Nephron (organoid): ENCODE measurements at regions not wholly inside any gene's neighbourhood (a gene's known extent, or its start where the extent isn't known, plus 50 kb on each side); places are given as distances from the start of the nearest gene placed in this dataset.

Experiments used
- H3K27ac Mint-ChIP-seq, 3 experiments: 2 replicates each; pipeline ENCODE4 v1.8.0; 2020; ENCODE audit warnings: mixed read lengths in 3 of 3, mild to moderate bottlenecking in 2 of 3, moderate library complexity in 1 of 3
- H3K27me3 Mint-ChIP-seq: 2 replicates; pipeline ENCODE4 v1.8.0; 2021; ENCODE audit warnings: low read depth, mild to moderate bottlenecking, moderate library complexity, mixed read lengths
- H3K36me3 Mint-ChIP-seq: 2 replicates; pipeline ENCODE4 v1.8.0; 2020; ENCODE audit warnings: low read depth, mixed read lengths
- H3K4me1 Mint-ChIP-seq: 2 replicates; pipeline ENCODE4 v1.8.0; 2020; ENCODE audit warnings: mixed read lengths
- H3K4me3 Mint-ChIP-seq, 3 experiments: 2 replicates each; pipeline ENCODE4 v1.8.0; 2020; ENCODE audit warnings: mild to moderate bottlenecking in 3 of 3, mixed read lengths in 3 of 3, moderate library complexity in 2 of 3
- H3K9me3 Mint-ChIP-seq: 2 replicates; pipeline ENCODE4 v1.8.0; 2020; ENCODE audit warnings: mixed read lengths
- TF ChIP-seq, protein P1 (sequence below), 3 experiments: fragments of 200-600 bp; sonication (generic); IDR thresholded peaks; one replicate each; pipeline ENCODE4 v1.5.0; 2021; ENCODE audit warnings: antibody characterized with exemption in 3 of 3; ENCODE audit not compliant: unreplicated experiment in 3 of 3

GRCh38 chr13:89609318-89609717, 1738.2 kb upstream of the MIR17HG start:
- Mint-ChIP-seq H3K4me1 (no peaks in the 10 kb centered on the region), H3K27ac (no peak overlapping the region), H3K9me3 (peaks cover 15% of the 10 kb centered on the region), H3K36me3 (no peaks in the 10 kb centered on the region), H3K27me3 (no peaks in the 10 kb centered on the region), H3K4me3 (no peak overlapping the region)
- TF ChIP-seq, protein P1, sequence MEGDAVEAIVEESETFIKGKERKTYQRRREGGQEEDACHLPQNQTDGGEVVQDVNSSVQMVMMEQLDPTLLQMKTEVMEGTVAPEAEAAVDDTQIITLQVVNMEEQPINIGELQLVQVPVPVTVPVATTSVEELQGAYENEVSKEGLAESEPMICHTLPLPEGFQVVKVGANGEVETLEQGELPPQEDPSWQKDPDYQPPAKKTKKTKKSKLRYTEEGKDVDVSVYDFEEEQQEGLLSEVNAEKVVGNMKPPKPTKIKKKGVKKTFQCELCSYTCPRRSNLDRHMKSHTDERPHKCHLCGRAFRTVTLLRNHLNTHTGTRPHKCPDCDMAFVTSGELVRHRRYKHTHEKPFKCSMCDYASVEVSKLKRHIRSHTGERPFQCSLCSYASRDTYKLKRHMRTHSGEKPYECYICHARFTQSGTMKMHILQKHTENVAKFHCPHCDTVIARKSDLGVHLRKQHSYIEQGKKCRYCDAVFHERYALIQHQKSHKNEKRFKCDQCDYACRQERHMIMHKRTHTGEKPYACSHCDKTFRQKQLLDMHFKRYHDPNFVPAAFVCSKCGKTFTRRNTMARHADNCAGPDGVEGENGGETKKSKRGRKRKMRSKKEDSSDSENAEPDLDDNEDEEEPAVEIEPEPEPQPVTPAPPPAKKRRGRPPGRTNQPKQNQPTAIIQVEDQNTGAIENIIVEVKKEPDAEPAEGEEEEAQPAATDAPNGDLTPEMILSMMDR (IDR thresholded peaks at IDR 0.05; ENCODE audit: unreplicated experiment in 3 of 3), result no peak

DNA sequence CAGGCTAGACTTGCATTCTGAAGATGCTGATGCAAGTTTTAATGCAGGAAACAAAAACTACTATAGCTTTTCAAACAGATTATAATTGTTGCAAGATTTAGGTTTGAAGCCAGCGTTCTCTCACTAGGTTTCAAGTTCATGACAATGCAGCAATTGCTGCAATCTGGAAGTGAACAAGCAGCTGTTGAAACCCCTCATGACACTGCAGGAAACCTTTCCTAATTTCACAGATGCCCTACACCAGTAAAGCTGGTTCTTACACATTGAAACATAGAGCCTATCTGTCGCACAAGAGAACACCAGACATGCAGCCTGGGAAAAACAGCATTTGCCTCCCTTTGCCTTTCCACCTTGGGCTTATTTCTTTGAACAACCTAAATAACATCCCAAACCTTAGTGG, 1737.2 kb upstream of the MIR17HG start:
- H3K9me3 Mint-ChIP-seq, result peaks cover 14% of the 10 kb centered on the region
- no peak overlapping the region for H3K27ac Mint-ChIP-seq
- H3K36me3 Mint-ChIP-seq, result no peaks in the 10 kb centered on the region
- TF ChIP-seq, protein P1 (IDR thresholded peaks at IDR 0.05; ENCODE audit: unreplicated experiment in 3 of 3), result no peak
- no peaks in the 10 kb centered on the region for H3K27me3 Mint-ChIP-seq
- no peak overlapping the region for H3K4me3 Mint-ChIP-seq
- H3K4me1 Mint-ChIP-seq, result no peaks in the 10 kb centered on the region

DNA sequence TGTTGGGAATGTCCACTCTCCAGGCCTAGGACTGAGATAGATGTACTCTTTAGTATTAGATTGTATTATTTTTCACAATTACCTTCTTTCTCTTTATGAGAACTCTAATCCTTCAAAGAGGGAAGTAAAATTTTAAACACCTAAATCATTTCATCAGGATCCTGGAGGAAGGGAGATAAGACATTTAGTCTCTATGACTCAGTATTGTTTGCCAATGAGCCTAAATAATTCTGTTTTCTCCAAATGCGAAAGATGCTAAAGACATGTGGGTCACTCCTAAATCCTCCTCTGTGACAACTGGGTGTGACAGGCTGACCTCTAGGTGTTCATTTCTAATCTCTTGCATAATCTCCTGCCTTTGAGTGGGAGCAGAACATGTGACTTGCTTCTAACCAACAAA, 1736.6 kb upstream of the MIR17HG start:
- TF ChIP-seq, protein P1 (IDR thresholded peaks at IDR 0.05; ENCODE audit: unreplicated experiment in 3 of 3), result no peak
- no peaks in the 10 kb centered on the region for H3K36me3 Mint-ChIP-seq
- H3K27me3 Mint-ChIP-seq, result no peaks in the 10 kb centered on the region
- H3K4me3 Mint-ChIP-seq, result no peak overlapping the region
- no peak overlapping the region for H3K27ac Mint-ChIP-seq
- H3K4me1 Mint-ChIP-seq, result no peaks in the 10 kb centered on the region
- H3K9me3 Mint-ChIP-seq, result peaks cover 9% of the 10 kb centered on the region

DNA sequence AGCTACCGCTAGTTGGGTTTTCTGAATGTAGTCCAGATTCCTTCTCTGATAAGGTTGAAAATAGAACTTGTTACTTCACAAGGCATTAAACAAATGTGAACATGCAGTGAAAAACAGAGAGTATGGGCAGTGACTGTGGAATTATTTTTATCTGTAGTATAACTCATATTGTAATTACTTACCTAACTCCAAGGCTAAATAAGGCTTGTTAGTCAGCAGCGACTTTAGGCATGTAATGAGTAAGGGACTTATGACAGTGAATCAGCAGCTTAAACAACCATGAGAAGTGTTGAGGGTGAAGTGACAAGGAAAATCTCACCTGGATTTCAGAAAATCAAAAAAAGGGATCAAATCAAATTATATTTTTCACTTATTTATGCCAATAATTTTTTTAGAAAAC, 1719.5 kb upstream of the MIR17HG start:
- TF ChIP-seq, protein P1 (IDR thresholded peaks at IDR 0.05; ENCODE audit: unreplicated experiment in 3 of 3), result no peak
- H3K4me3 Mint-ChIP-seq, result no peak overlapping the region
- H3K36me3 Mint-ChIP-seq, result no peaks in the 10 kb centered on the region

DNA sequence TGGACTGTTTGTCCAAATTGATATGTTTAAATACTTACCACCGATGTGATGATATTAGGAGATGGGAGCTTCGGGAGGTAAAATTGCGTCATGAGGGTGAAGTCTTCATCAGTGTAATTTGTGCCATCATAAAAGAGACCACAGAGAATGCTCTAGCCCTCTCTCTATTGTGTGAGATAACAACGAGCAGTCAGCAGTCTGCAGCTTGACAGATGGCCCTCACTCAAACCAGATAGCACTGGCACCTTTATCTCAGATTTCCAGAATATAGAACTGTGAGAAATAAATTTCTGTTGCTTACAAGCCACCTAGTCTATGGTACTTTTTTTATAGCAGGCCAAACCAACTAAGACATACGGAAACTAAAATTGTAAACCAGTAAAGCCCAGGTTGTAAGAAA, 1718.9 kb upstream of the MIR17HG start:
- H3K9me3 Mint-ChIP-seq, result no peaks in the 10 kb centered on the region
- no peak overlapping the region for H3K4me3 Mint-ChIP-seq
- H3K27me3 Mint-ChIP-seq, result no peaks in the 10 kb centered on the region
- no peak overlapping the region for H3K27ac Mint-ChIP-seq
- no peaks in the 10 kb centered on the region for H3K4me1 Mint-ChIP-seq
- H3K36me3 Mint-ChIP-seq, result no peaks in the 10 kb centered on the region
- TF ChIP-seq, protein P1 (IDR thresholded peaks at IDR 0.05; ENCODE audit: unreplicated experiment in 3 of 3), result no peak

More for the DNA sequence above, 1719.5 kb upstream of the MIR17HG start:
- Mint-ChIP-seq H3K27ac (no peak overlapping the region), H3K4me1 (no peaks in the 10 kb centered on the region), H3K27me3 (no peaks in the 10 kb centered on the region), H3K9me3 (no peaks in the 10 kb centered on the region)

- Mint-ChIP-seq H3K27ac (no peak overlapping the region), H3K27me3 (no peaks in the 10 kb centered on the region), H3K4me3 (no peak overlapping the region), H3K36me3 (no peaks in the 10 kb centered on the region), H3K9me3 (peaks cover 22% of the 10 kb centered on the region), H3K4me1 (no peaks in the 10 kb centered on the region)
- TF ChIP-seq, protein P1 (IDR thresholded peaks at IDR 0.05; ENCODE audit: unreplicated experiment in 3 of 3), result no peak
Observed at GRCh38 chr13:89650226-89650625, 1697.3 kb upstream of the MIR17HG start.
